ENCODE measurements at regions not wholly inside any gene's neighbourhood (a gene's known extent, or its start where the extent isn't known, plus 50 kb on each side); places are given as distances from the start of the nearest gene placed in this dataset.

DNA sequence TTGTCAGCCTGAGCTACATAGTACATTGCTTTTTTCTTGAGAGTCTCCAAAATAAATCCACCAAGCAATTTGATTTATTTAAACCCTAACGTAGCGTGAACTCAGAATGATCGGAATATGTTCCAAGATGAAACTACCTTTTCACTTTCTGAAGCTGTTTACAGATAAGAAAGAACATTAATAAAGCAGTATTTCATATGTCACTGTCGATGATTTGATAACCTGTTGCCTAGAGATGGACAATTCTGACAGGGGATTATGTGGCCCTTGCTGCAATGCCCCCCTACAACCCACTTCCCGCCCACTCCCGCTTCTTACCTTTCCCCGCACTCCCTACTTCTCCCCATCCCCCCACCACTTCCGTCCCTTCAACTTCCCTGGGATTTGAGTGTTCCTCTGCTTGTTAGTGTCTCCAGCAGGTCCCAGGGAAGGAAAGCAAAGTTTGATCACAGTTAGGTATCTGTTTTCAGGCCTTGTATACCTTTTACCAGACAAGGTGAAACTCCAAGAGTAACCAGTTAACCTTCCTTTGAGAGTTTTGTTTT lies 229.2 kb upstream of the HMGA2 start:
- Histone ChIP-seq H3K9ac (replicated peaks; ENCODE audit: extremely low read depth, insufficient read depth, low read length) (no peak overlapping the region), H2AFZ (ENCODE audit: low read depth, low read length) (no peak overlapping the region), H3K4me2 (ENCODE audit: insufficient read depth, low read length) (no peak overlapping the region), H4K20me1 (replicated peaks; ENCODE audit: control insufficient read depth, extremely low read depth, insufficient read depth, low read length) (no peaks in the 10 kb centered on the region), H3K27me3 (ENCODE audit: control insufficient read depth in 2 of 2, insufficient read depth in 2 of 2, low read length in 2 of 2) (no peaks in the 10 kb centered on the region), H3K9me1 (replicated peaks; ENCODE audit: control insufficient read depth, extremely low read depth, insufficient read depth, low read length) (no peaks in the 10 kb centered on the region), H3K27ac (ENCODE audit: insufficient read depth, low read depth, low read length) (no peak overlapping the region), H3K79me2 (ENCODE audit: control insufficient read depth, insufficient read depth, low read length) (no peaks in the 10 kb centered on the region), H3K36me3 (ENCODE audit: control insufficient read depth in 2 of 2, extremely low read depth in 1 of 2, insufficient read depth in 2 of 2, low read length in 2 of 2) (no peaks in the 10 kb centered on the region), H3K4me1 (ENCODE audit: control insufficient read depth, extremely low read depth, insufficient read depth, low read length) (peaks cover 6% of the 10 kb centered on the region), H3K4me3 (replicated peaks in 1 of 3; ENCODE audit: insufficient read depth in 1 of 3, low read depth in 1 of 3, low read length in 3 of 3) (no peak overlapping the region), H3K9me3 (replicated peaks; ENCODE audit: control insufficient read depth, insufficient read depth, low read length) (no peaks in the 10 kb centered on the region)
- ChIA-PET CTCF (interaction anchor here (1.1 to 2.1 kb wide), 5 partner anchors 8 to 38 kb away, joined by 3 to 18 read pairs (median 3); no protein-coding TSS in a partner anchor), POLR2A (no interaction called here)
- DNase-seq (ENCODE audit: low read depth, low spot score) (no peak), FAIRE-seq (no peak)
- intact Hi-C loops (cut with micrococcal nuclease) (no loop called here), dilution Hi-C loops (cut with MboI; ENCODE audit: extremely low pct_ligation_motif_present, low sequenced_read_pairs) (no loop called here)
- no TSS peak for BruUV-seq (replicated peaks)
- TF ChIP-seq EZH2 (IDR thresholded peaks at IDR 0.05; ENCODE audit: borderline replicate concordance, low read depth, low read length, severe bottlenecking) (no peak), POLR2AphosphoS5 (IDR thresholded peaks at IDR 0.05; ENCODE audit: insufficient read depth, low read depth, low read length) (no peak)

DNA sequence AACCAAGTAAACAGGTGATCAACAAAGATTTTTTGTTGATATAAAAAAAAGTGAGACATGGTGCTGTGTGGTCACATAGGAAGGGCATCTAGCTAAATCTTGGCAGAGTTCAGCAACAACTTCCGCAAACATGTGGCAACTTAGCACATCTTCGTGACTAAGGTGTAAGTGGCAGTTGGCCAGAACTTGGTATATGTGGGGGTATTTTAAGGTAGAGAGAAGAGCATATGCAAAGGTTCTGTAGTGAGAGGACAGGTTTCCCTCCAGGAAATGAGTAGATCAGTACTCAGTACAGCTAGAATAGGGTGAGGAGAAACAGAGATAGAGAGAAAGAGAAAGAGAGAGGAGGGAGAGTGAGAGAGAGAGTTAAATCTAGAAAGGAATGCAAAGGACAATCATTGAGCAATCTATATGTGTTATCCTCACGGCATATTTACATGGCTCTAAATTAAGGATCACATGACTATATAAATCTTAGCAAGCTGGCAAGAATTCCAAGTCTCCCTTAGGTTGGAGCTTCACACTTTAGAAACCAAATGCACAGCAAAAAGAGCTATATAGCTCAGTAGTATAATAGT lies 227.7 kb upstream of the HMGA2 start:
- no peaks in the 10 kb centered on the region for H3K36me3 ChIP-seq (ENCODE audit: control insufficient read depth in 2 of 2, extremely low read depth in 1 of 2, insufficient read depth in 2 of 2, low read length in 2 of 2)
- H3K27ac ChIP-seq (ENCODE audit: insufficient read depth, low read depth, low read length): no peak overlapping the region
- DNase-seq (ENCODE audit: low read depth, low spot score) (no peak), FAIRE-seq (no peak)
- H2AFZ ChIP-seq (ENCODE audit: low read depth, low read length): no peak overlapping the region
- H3K9me1 ChIP-seq (replicated peaks; ENCODE audit: control insufficient read depth, extremely low read depth, insufficient read depth, low read length): no peaks in the 10 kb centered on the region
- no peak overlapping the region for H3K9ac ChIP-seq (replicated peaks; ENCODE audit: extremely low read depth, insufficient read depth, low read length)
- POLR2A ChIA-PET: no interaction called here
- no peak overlapping the region for H3K4me3 ChIP-seq (replicated peaks in 1 of 3; ENCODE audit: insufficient read depth in 1 of 3, low read depth in 1 of 3, low read length in 3 of 3)
- intact Hi-C loops (cut with micrococcal nuclease): no loop called here
- no peak for TF ChIP-seq JUN (IDR thresholded peaks at IDR 0.05; ENCODE audit: borderline replicate concordance, insufficient read depth, insufficient read length, low read depth)
- TF ChIP-seq, protein P1, sequence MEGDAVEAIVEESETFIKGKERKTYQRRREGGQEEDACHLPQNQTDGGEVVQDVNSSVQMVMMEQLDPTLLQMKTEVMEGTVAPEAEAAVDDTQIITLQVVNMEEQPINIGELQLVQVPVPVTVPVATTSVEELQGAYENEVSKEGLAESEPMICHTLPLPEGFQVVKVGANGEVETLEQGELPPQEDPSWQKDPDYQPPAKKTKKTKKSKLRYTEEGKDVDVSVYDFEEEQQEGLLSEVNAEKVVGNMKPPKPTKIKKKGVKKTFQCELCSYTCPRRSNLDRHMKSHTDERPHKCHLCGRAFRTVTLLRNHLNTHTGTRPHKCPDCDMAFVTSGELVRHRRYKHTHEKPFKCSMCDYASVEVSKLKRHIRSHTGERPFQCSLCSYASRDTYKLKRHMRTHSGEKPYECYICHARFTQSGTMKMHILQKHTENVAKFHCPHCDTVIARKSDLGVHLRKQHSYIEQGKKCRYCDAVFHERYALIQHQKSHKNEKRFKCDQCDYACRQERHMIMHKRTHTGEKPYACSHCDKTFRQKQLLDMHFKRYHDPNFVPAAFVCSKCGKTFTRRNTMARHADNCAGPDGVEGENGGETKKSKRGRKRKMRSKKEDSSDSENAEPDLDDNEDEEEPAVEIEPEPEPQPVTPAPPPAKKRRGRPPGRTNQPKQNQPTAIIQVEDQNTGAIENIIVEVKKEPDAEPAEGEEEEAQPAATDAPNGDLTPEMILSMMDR (IDR thresholded peaks at IDR 0.05; ENCODE audit: extremely low read depth in 1 of 2, insufficient read depth in 1 of 2, low read depth in 1 of 2, low read length in 2 of 2): no peak
- no peak for TF ChIP-seq EZH2 (IDR thresholded peaks at IDR 0.05; ENCODE audit: borderline replicate concordance, low read depth, low read length, severe bottlenecking)
- no peak for TF ChIP-seq FOS (IDR thresholded peaks at IDR 0.05; ENCODE audit: borderline replicate concordance, insufficient read depth, low read length)
- no peak for TF ChIP-seq MYC (IDR thresholded peaks at IDR 0.05; ENCODE audit: low read depth, low read length)
- TF ChIP-seq GATA2 (IDR thresholded peaks at IDR 0.05; ENCODE audit: insufficient read depth, insufficient read length, low read depth, low read length): no peak
- TF ChIP-seq, protein P2, sequence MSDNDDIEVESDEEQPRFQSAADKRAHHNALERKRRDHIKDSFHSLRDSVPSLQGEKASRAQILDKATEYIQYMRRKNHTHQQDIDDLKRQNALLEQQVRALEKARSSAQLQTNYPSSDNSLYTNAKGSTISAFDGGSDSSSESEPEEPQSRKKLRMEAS (IDR thresholded peaks at IDR 0.05; ENCODE audit: insufficient read depth, insufficient read length): no peak
- TF ChIP-seq POLR2AphosphoS5 (IDR thresholded peaks at IDR 0.05; ENCODE audit: insufficient read depth, low read depth, low read length): no peak
- no peak for TF ChIP-seq POLR2A (IDR thresholded peaks at IDR 0.05; ENCODE audit: low read depth, low read length)
- CTCF ChIA-PET: interaction anchor here (1.4 kb wide), 1 partner anchor 40 kb away, joined by 5 read pairs; no protein-coding TSS in a partner anchor
- H3K9me3 ChIP-seq (replicated peaks; ENCODE audit: control insufficient read depth, insufficient read depth, low read length): no peaks in the 10 kb centered on the region
- H3K4me1 ChIP-seq (ENCODE audit: control insufficient read depth, extremely low read depth, insufficient read depth, low read length): peaks cover 7% of the 10 kb centered on the region
- BruUV-seq (replicated peaks): no TSS peak
- H3K4me2 ChIP-seq (ENCODE audit: insufficient read depth, low read length): no peak overlapping the region
- dilution Hi-C loops (cut with MboI; ENCODE audit: extremely low pct_ligation_motif_present, low sequenced_read_pairs): no loop called here
- no peaks in the 10 kb centered on the region for H3K79me2 ChIP-seq (ENCODE audit: control insufficient read depth, insufficient read depth, low read length)
- no peaks in the 10 kb centered on the region for H4K20me1 ChIP-seq (replicated peaks; ENCODE audit: control insufficient read depth, extremely low read depth, insufficient read depth, low read length)
- H3K27me3 ChIP-seq (ENCODE audit: control insufficient read depth in 2 of 2, insufficient read depth in 2 of 2, low read length in 2 of 2): no peaks in the 10 kb centered on the region
